ENCODE measurements at regions not wholly inside any gene's neighbourhood (a gene's known extent, or its start where the extent isn't known, plus 50 kb on each side); places are given as distances from the start of the nearest gene placed in this dataset.

DNA sequence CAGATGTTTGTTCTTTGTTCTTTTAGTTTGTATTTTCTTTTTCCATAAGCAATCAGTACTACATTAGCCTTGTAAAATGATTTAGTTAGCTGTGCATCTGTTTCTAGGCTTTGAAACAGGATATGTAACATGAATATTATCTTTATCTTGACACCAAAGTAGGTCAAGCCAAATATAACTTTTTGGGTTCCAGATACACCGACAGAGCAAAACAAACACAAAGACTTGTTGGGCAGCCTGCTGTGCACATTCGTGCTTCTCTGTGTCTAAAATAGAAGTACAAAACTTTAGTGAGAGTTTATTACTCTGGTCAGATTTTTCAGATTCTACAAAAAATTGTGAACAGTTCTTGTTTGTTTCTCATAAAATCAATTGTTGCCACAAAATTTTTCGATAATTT is 1059.3 kb upstream of the GYPC start:
- peaks cover 0 to 1% (median 0%) of the 10 kb centered on the region in 8 donors for H3K9me3 ChIP-seq
- no peak for TF ChIP-seq POLR2AphosphoS5 (IDR thresholded peaks at IDR 0.05)
- no peak for TF ChIP-seq POLR2A (IDR thresholded peaks at IDR 0.05)
- TF ChIP-seq, protein P1, sequence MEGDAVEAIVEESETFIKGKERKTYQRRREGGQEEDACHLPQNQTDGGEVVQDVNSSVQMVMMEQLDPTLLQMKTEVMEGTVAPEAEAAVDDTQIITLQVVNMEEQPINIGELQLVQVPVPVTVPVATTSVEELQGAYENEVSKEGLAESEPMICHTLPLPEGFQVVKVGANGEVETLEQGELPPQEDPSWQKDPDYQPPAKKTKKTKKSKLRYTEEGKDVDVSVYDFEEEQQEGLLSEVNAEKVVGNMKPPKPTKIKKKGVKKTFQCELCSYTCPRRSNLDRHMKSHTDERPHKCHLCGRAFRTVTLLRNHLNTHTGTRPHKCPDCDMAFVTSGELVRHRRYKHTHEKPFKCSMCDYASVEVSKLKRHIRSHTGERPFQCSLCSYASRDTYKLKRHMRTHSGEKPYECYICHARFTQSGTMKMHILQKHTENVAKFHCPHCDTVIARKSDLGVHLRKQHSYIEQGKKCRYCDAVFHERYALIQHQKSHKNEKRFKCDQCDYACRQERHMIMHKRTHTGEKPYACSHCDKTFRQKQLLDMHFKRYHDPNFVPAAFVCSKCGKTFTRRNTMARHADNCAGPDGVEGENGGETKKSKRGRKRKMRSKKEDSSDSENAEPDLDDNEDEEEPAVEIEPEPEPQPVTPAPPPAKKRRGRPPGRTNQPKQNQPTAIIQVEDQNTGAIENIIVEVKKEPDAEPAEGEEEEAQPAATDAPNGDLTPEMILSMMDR (IDR thresholded peaks at IDR 0.05 in 8 of 11, conservative IDR thresholded peaks at IDR 0.05 in 3 of 11), result no peak
- no peaks in the 10 kb centered on the region for H3K27me3 ChIP-seq (replicated peaks in 1 of 7)
- intact Hi-C loops (cut with DNase I; ENCODE audit: low total_unique reads), result no loop called here
- H3K4me1 ChIP-seq, result no peaks in the 10 kb centered on the region
- 41 to 62% (median 51%) methylated on average over 3 of the region's 3 CpGs for WGBS, 5 donors
- DNase-seq, result no peak
- H3K36me3 ChIP-seq, result no peaks in the 10 kb centered on the region
- no peak overlapping the region for H3K4me3 ChIP-seq
- H3K27ac ChIP-seq, result no peak overlapping the region

DNA sequence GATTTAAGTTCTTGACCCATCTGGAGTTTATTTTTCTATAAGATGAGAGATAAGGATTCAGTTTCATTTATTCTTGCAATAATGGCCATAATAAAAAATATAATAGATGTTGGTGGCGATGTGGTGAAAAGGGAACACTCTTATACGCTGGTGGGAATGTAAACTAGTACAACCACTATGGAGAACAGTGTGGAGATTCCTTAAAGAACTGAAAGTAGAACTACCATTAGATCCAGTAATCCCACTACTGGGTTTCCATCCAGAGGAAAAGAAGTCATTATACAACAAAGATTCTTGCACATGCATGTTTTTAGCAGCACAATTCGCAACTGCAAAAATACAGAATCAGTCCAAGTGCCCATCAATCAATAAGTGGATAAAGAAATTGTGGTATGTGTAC is 1040.5 kb upstream of the GYPC start:
- Histone ChIP-seq H3K4me3 (no peak overlapping the region), H3K27ac (no peak overlapping the region), H3K4me1 (no peaks in the 10 kb centered on the region), H3K27me3 (replicated peaks in 1 of 7) (no peaks in the 10 kb centered on the region), H3K36me3 (no peaks in the 10 kb centered on the region), H3K9me3 (peaks cover 0 to 8% (median 1%) of the 10 kb centered on the region in 8 donors)
- intact Hi-C loops (cut with DNase I; ENCODE audit: low total_unique reads), result no loop called here
- DNase-seq, result no peak
- no peak for TF ChIP-seq POLR2AphosphoS5 (IDR thresholded peaks at IDR 0.05)
- TF ChIP-seq, protein P1 (IDR thresholded peaks at IDR 0.05 in 8 of 11, conservative IDR thresholded peaks at IDR 0.05 in 3 of 11), result no peak
- no peak for TF ChIP-seq POLR2A (IDR thresholded peaks at IDR 0.05)
- 81 to 91% (median 85%) methylated on average over 3 of the region's 3 CpGs for WGBS, 5 donors

DNA sequence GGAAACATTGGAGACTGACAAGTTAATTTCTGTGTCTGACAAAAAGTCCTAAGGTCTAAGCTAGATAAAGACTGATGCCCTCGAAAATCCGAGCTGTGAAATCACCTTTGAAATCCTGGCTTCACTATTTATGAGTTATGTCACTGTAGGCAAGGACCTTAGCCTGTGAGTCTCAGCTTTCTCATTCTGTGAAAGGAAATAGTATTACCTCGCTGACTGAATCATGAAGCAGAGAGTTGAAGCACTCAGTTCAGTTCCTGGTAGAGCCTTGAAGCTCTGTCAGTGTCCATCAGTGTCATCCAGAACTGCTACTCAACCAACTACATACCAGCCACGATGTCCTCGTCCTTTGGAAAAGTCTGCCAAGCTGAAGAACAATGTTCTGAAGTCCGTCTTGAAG is 1025.6 kb upstream of the GYPC start:
- Histone ChIP-seq H3K27ac (no peak overlapping the region), H3K36me3 (no peaks in the 10 kb centered on the region), H3K27me3 (replicated peaks in 1 of 7) (no peaks in the 10 kb centered on the region), H3K4me1 (no peaks in the 10 kb centered on the region), H3K9me3 (peaks cover 0 to 37% (median 12%) of the 10 kb centered on the region in 8 donors), H3K4me3 (no peak overlapping the region)
- DNase-seq, result no peak
- intact Hi-C loops (cut with DNase I; ENCODE audit: low total_unique reads), result no loop called here
- 65 to 79% (median 74%) methylated on average over 6 of the region's 6 CpGs for WGBS, 5 donors
- TF ChIP-seq POLR2A (IDR thresholded peaks at IDR 0.05), result no peak
- TF ChIP-seq, protein P1 (IDR thresholded peaks at IDR 0.05 in 8 of 11, conservative IDR thresholded peaks at IDR 0.05 in 3 of 11), result no peak
- no peak for TF ChIP-seq POLR2AphosphoS5 (IDR thresholded peaks at IDR 0.05)

DNA sequence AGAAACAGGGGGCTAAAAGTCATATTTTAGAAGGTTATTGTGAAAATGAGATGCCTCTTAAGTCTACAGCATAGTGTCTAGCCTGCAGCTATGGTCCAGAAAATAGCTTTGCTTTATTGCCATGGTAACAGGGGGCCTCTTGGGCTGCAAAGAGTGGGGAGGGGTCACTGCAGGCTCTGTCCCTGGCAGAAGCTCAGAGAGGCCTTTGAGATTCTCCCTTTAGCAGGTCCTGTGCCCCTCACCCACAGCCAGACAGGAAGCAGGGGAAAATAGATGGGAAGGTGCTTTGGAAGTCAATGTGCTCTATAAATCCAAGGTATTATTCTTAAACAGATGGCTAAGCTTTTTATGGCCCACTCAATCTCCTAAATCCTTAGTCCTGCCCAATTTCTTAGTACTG is 1021.3 kb upstream of the GYPC start:
- no peaks in the 10 kb centered on the region for H3K36me3 ChIP-seq

More for the DNA sequence above, 1021.3 kb upstream of the GYPC start:
- Histone ChIP-seq H3K27me3 (replicated peaks in 1 of 7) (no peaks in the 10 kb centered on the region), H3K4me3 (no peak overlapping the region), H3K4me1 (no peaks in the 10 kb centered on the region), H3K27ac (no peak overlapping the region), H3K9me3 (peaks cover 0 to 27% (median 9%) of the 10 kb centered on the region in 8 donors)
- DNase-seq, result no peak
- TF ChIP-seq POLR2A (IDR thresholded peaks at IDR 0.05) (no peak), POLR2AphosphoS5 (IDR thresholded peaks at IDR 0.05) (no peak)
- TF ChIP-seq, protein P1 (IDR thresholded peaks at IDR 0.05 in 8 of 11, conservative IDR thresholded peaks at IDR 0.05 in 3 of 11), result no peak
- intact Hi-C loops (cut with DNase I; ENCODE audit: low total_unique reads), result no loop called here

All from spleen (tissue), 11 donors.